GM23248 (cell line): ENCODE measurements at regions not wholly inside any gene's neighbourhood (a gene's known extent, or its start where the extent isn't known, plus 50 kb on each side); places are given as distances from the start of the nearest gene placed in this dataset.

ENCODE experiments used
- EZH2 ChIP-seq: fragments of 200-600 bp; sonication (generic); IDR thresholded peaks from 2 replicates; pipeline ENCODE4 v1.6.1; 2018; ENCODE audit warnings: antibody characterized with exemption, mild to moderate bottlenecking; ENCODE audit not compliant: insufficient read depth, poor library complexity, severe bottlenecking
- EZH2phosphoT487 ChIP-seq: fragments of 200-600 bp; sonication (generic); IDR thresholded peaks from 2 replicates; pipeline ENCODE4 v1.6.1; 2018; ENCODE audit warnings: antibody characterized with exemption, moderate library complexity, mild to moderate bottlenecking, low read depth; ENCODE audit not compliant: insufficient read depth

DNA sequence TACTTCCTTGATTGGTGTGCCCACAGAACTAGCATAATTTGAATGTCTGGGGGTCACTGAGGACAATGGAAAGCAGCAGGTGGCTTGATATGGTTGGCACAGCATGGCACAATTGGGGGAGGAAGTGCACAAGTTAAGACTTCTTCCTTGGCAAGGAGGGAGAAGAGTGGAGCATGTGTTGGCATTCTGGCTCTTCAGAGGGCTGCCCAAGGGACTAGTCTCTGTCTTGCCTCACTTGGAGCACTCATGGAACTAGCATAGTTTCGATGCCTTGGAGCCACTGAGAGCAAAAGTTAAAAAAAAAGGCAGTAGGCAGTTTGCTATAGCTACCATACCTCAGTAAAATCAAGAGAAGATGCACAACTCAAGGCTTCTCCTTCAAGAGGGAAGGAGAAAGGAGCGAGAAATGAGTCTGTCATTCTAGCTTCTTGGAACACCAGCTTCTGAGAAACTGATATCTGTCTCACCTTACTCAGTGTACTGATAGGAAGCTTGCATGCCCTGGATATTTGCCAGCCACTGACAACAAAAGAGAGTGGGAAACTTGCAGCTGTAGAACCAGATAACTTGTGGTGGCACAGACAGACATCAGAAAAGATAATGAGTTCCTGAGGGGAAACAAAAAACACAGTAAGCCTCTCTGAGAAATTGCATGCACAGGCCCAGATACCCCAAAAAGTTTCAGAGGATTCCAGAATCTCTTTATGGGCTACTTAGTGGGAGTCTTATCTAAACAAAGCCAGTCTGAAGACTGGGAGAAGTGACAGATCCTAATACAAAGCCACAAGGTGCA lies 207.5 kb upstream of the SAMSN1 start:
- TF ChIP-seq EZH2 (no peak), EZH2phosphoT487 (no peak)
